ENCODE measurements at regions not wholly inside any gene's neighbourhood (a gene's known extent, or its start where the extent isn't known, plus 50 kb on each side); places are given as distances from the start of the nearest gene placed in this dataset.
"Not testable (repeated sequence)": the region's sequence is repeated elsewhere in the genome, so short reads cannot be mapped to it uniquely, and the experiment has no call there.

DNA sequence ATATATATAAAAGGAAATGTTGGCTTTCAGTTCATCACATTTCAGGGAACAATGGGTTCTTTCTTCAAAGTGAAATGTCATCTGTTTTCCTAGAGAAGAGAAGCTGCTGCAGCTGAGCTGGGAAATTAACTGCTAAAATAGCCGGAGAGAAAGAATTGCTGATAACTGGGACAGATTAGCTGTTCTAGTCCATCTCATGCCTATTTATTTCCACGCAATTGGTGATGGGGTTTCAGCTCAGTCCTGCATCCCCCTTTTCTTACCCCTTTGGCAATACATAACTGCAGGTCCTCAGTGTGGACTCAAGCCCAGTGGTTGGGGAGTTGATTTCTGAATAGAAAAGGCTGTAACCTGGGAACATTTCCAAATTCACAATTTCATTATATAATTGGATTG is 436.9 kb upstream of the TMEM132C start:
- 40 to 59% methylated on average over 2 of the region's 2 CpGs for WGBS, 2 donors

GRCh38 chr12:127830730-127831129 is 436.2 kb upstream of the TMEM132C start:
- DNase-seq (no peak), ATAC-seq (ENCODE audit: insufficient read depth, low FRiP score) (no peak)
- 85 to 88% methylated on average over 3 of the region's 3 CpGs for WGBS, 2 donors
- Histone ChIP-seq H3K4me1 (ENCODE audit: control insufficient read depth in 5 of 5, insufficient read depth in 5 of 5, low read length in 5 of 5) (no peaks in the 10 kb centered on the region), H3K9me3 (ENCODE audit: control insufficient read depth in 4 of 4, insufficient read depth in 3 of 4, low read length in 3 of 4) (peaks cover 0 to 3% (median 0%) of the 10 kb centered on the region in 4 donors), H3K9ac (ENCODE audit: insufficient read depth in 1 of 2, low read length in 2 of 2) (no peak overlapping the region), H3K4me3 (no peak overlapping the region), H3K36me3 (ENCODE audit: control insufficient read depth in 4 of 4, insufficient read depth in 4 of 4, low read length in 4 of 4) (no peaks in the 10 kb centered on the region), H3K27ac (ENCODE audit: low read depth in 1 of 2, low read length in 1 of 2) (no peak overlapping the region), H3K27me3 (ENCODE audit: control insufficient read depth in 3 of 3, insufficient read depth in 3 of 3, low read length in 2 of 3) (no peaks in the 10 kb centered on the region)
- no peak for TF ChIP-seq CTCF (IDR thresholded peaks at IDR 0.05; ENCODE audit: control extremely low read depth, extremely low read depth)

More for the DNA sequence above, 436.9 kb upstream of the TMEM132C start:
- no peak overlapping the region for H3K9ac ChIP-seq (ENCODE audit: insufficient read depth in 1 of 2, low read length in 2 of 2)
- H3K9me3 ChIP-seq (ENCODE audit: control insufficient read depth in 4 of 4, insufficient read depth in 3 of 4, low read length in 3 of 4): peaks cover 0 to 4% (median 0%) of the 10 kb centered on the region in 4 donors
- no peaks in the 10 kb centered on the region for H3K36me3 ChIP-seq (ENCODE audit: control insufficient read depth in 4 of 4, insufficient read depth in 4 of 4, low read length in 4 of 4)
- no peak for TF ChIP-seq CTCF (IDR thresholded peaks at IDR 0.05; ENCODE audit: control extremely low read depth, extremely low read depth)
- H3K27ac ChIP-seq (ENCODE audit: low read depth in 1 of 2, low read length in 1 of 2): no peak overlapping the region
- no peaks in the 10 kb centered on the region for H3K27me3 ChIP-seq (ENCODE audit: control insufficient read depth in 3 of 3, insufficient read depth in 3 of 3, low read length in 2 of 3)
- H3K4me3 ChIP-seq: no peak overlapping the region
- DNase-seq (peak in 2 of 3 donors; percentile 1), ATAC-seq (ENCODE audit: insufficient read depth, low FRiP score) (no peak)
- H3K4me1 ChIP-seq (ENCODE audit: control insufficient read depth in 5 of 5, insufficient read depth in 5 of 5, low read length in 5 of 5): no peaks in the 10 kb centered on the region

DNA sequence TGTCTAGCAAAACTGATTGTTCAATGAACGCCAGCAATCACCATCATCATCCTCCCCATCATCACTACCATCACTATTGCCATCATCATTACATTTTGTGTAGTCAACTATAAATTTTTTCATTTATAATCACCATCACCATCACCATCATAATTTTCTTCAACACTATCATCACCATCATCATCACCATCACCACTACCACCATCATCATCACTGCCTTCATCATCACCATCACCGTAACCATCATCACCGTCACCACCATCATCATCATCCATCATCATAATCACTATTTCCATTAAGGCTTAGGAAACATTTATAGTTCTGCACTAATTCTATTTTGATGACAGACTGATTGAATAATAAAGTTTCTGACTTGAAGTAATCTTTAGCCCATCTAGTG is 434.8 kb upstream of the TMEM132C start:
- WGBS, 2 donors: 92 to 96% methylated on average over 3 of the region's 3 CpGs
- TF ChIP-seq CTCF (IDR thresholded peaks at IDR 0.05; ENCODE audit: control extremely low read depth, extremely low read depth): no peak
- no peak for DNase-seq

DNA sequence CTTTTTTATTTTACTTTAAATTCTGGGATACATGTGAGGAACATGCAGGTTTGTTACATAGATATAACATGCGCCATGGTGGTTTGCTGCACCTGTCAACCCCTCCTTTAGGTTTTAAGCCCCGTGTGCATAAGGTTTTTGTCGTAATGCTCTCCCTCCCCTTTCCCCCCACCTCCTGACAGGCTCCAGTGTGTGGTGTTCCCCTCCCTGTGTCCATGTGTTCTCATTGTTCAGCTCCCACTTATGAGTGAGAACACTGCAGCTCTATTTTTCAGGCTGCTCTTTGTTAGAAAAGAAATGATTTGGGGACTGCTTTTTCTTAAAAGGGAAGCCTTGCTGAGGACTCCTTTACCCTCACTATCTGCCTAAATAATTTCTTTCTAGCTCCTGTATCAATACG is 430.2 kb upstream of the TMEM132C start:
- H3K4me1 ChIP-seq (ENCODE audit: control insufficient read depth in 5 of 5, insufficient read depth in 5 of 5, low read length in 5 of 5); H3K27me3 ChIP-seq (ENCODE audit: control insufficient read depth in 3 of 3, insufficient read depth in 3 of 3, low read length in 2 of 3); ATAC-seq (ENCODE audit: insufficient read depth, low FRiP score); DNase-seq; H3K36me3 ChIP-seq (ENCODE audit: control insufficient read depth in 4 of 4, insufficient read depth in 4 of 4, low read length in 4 of 4); H3K4me3 ChIP-seq; H3K9me3 ChIP-seq (ENCODE audit: control insufficient read depth in 4 of 4, insufficient read depth in 3 of 4, low read length in 3 of 4); H3K9ac ChIP-seq (ENCODE audit: insufficient read depth in 1 of 2, low read length in 2 of 2); H3K27ac ChIP-seq (ENCODE audit: low read depth in 1 of 2, low read length in 1 of 2): not testable (repeated sequence)
- 70 to 77% methylated on average over 4 of the region's 4 CpGs for WGBS, 2 donors

More for the DNA sequence above, 434.8 kb upstream of the TMEM132C start:
- no peaks in the 10 kb centered on the region for H3K27me3 ChIP-seq (ENCODE audit: control insufficient read depth in 3 of 3, insufficient read depth in 3 of 3, low read length in 2 of 3)
- no peaks in the 10 kb centered on the region for H3K36me3 ChIP-seq (ENCODE audit: control insufficient read depth in 4 of 4, insufficient read depth in 4 of 4, low read length in 4 of 4)
- H3K4me3 ChIP-seq: no peak overlapping the region
- no peaks in the 10 kb centered on the region for H3K9me3 ChIP-seq (ENCODE audit: control insufficient read depth in 4 of 4, insufficient read depth in 3 of 4, low read length in 3 of 4)
- H3K27ac ChIP-seq (ENCODE audit: low read depth in 1 of 2, low read length in 1 of 2): no peak overlapping the region
- ATAC-seq (ENCODE audit: insufficient read depth, low FRiP score): no peak
- H3K9ac ChIP-seq (ENCODE audit: insufficient read depth in 1 of 2, low read length in 2 of 2): no peak overlapping the region
- no peaks in the 10 kb centered on the region for H3K4me1 ChIP-seq (ENCODE audit: control insufficient read depth in 5 of 5, insufficient read depth in 5 of 5, low read length in 5 of 5)
